Osteoblast (primary cell): ENCODE measurements at regions not wholly inside any gene's neighbourhood (a gene's known extent, or its start where the extent isn't known, plus 50 kb on each side); places are given as distances from the start of the nearest gene placed in this dataset.

ENCODE experiments used
- DNase-seq: peaks from one replicate; pipeline ENCODE4 v3.0.0; 2011; ENCODE audit warnings: low spot score, mixed read lengths; ENCODE audit not compliant: insufficient read length; ENCODE audit errors: missing footprints
- H2AFZ ChIP-seq: 2 replicates; pipeline ENCODE4 v1.6.0; 2011; ENCODE audit warnings: mild to moderate bottlenecking, low read length
- H3K27ac ChIP-seq: 2 replicates; pipeline ENCODE4 v1.5.1; 2011; ENCODE audit warnings: mild to moderate bottlenecking, low read depth, low read length, moderate library complexity
- H3K27me3 ChIP-seq: 2 replicates; pipeline ENCODE4 v1.6.0; 2012; ENCODE audit warnings: mild to moderate bottlenecking, control low read depth, inconsistent platforms, low read length, moderate library complexity; ENCODE audit not compliant: insufficient read depth
- H3K36me3 ChIP-seq: 2 replicates; pipeline ENCODE4 v1.5.1; 2011; ENCODE audit warnings: mild to moderate bottlenecking, low read length, control low read depth, moderate library complexity; ENCODE audit not compliant: insufficient read depth
- H3K4me1 ChIP-seq: 2 replicates; pipeline ENCODE4 v1.5.1; 2011; ENCODE audit warnings: mild to moderate bottlenecking, low read length, control low read depth, moderate library complexity; ENCODE audit not compliant: insufficient read depth
- H3K4me2 ChIP-seq: 2 replicates; pipeline ENCODE4 v1.6.0; 2011; ENCODE audit warnings: mild to moderate bottlenecking, low read length; ENCODE audit not compliant: insufficient read depth
- H3K4me3 ChIP-seq: fragments of 200-600 bp; sonication (generic); 3 replicates; pipeline ENCODE4 v1.5.1; 2012; ENCODE audit warnings: mild to moderate bottlenecking, low read length, inconsistent platforms; ENCODE audit not compliant: insufficient read depth
- H3K79me2 ChIP-seq: 2 replicates; pipeline ENCODE4 v1.6.0; 2012; ENCODE audit warnings: mild to moderate bottlenecking, low read length, control low read depth, inconsistent platforms; ENCODE audit not compliant: insufficient read depth
- H3K9me3 ChIP-seq: 2 replicates; pipeline ENCODE4 v1.5.1; 2011; ENCODE audit warnings: low read depth, low read length, control low read depth
- H4K20me1 ChIP-seq: 2 replicates; pipeline ENCODE4 v1.6.0; 2012; ENCODE audit warnings: mild to moderate bottlenecking, low read length, control low read depth; ENCODE audit not compliant: insufficient read depth
- TF ChIP-seq, protein P1 (sequence below): IDR thresholded peaks from 2 replicates; pipeline ENCODE4 v1.5.1; 2011; ENCODE audit warnings: mild to moderate bottlenecking, low read depth, low read length, moderate library complexity; ENCODE audit errors: extremely low read depth

DNA sequence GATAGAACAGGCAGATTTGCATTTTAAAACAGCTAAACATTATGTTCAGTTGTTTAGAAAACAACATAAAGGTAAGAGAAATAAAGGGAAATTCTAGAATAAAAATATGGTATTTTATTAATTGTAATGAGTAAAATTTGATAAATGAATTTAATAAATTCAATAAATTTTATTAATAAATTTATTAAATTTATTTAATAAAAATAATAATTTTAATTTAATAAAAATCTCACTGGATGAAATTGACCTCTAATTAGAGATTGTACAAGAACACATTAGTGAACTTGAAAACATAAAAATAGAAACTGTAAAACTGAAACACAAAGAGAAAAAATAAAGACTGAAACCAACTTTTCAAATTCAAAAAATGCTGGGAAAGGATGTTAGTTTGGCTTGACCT, 605.7 kb upstream of the LRRC4C start:
- H3K36me3 ChIP-seq = no peaks in the 10 kb centered on the region
- H3K9me3 ChIP-seq = no peaks in the 10 kb centered on the region
- no peak overlapping the region for H3K27ac ChIP-seq
- no peaks in the 10 kb centered on the region for H3K27me3 ChIP-seq
- TF ChIP-seq, protein P1, sequence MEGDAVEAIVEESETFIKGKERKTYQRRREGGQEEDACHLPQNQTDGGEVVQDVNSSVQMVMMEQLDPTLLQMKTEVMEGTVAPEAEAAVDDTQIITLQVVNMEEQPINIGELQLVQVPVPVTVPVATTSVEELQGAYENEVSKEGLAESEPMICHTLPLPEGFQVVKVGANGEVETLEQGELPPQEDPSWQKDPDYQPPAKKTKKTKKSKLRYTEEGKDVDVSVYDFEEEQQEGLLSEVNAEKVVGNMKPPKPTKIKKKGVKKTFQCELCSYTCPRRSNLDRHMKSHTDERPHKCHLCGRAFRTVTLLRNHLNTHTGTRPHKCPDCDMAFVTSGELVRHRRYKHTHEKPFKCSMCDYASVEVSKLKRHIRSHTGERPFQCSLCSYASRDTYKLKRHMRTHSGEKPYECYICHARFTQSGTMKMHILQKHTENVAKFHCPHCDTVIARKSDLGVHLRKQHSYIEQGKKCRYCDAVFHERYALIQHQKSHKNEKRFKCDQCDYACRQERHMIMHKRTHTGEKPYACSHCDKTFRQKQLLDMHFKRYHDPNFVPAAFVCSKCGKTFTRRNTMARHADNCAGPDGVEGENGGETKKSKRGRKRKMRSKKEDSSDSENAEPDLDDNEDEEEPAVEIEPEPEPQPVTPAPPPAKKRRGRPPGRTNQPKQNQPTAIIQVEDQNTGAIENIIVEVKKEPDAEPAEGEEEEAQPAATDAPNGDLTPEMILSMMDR = no peak
- H4K20me1 ChIP-seq = no peaks in the 10 kb centered on the region
- H3K4me3 ChIP-seq = no peak overlapping the region
- DNase-seq = no peak
- H3K4me2 ChIP-seq = no peak overlapping the region
- no peaks in the 10 kb centered on the region for H3K79me2 ChIP-seq
- H3K4me1 ChIP-seq = no peaks in the 10 kb centered on the region
- H2AFZ ChIP-seq = no peak overlapping the region

DNA sequence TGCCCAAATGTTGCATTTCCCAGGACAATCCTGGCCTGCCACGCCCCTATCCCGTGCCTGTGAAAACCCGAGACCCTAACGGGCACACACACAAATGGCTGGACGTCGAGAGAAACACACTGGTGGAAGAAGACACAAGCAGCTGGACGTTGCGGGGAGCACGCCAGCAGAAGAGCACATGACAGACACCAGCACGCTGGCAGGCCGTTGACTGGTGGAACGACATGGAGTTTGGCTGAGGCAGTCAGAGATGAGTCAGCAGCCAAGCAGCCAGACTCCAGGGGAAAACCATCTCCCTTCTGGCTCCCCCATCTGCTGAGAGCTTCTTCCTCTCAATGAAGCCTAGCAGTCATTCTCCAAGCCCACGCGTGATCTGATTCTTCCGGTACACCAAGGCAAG, 606.7 kb upstream of the LRRC4C start:
- no peak overlapping the region for H3K27ac ChIP-seq
- no peaks in the 10 kb centered on the region for H3K36me3 ChIP-seq
- no peak overlapping the region for H3K4me2 ChIP-seq
- no peaks in the 10 kb centered on the region for H4K20me1 ChIP-seq
- H2AFZ ChIP-seq = no peak overlapping the region
- TF ChIP-seq, protein P1 = no peak
- H3K79me2 ChIP-seq = no peaks in the 10 kb centered on the region
- no peaks in the 10 kb centered on the region for H3K4me1 ChIP-seq
- no peak overlapping the region for H3K4me3 ChIP-seq
- no peaks in the 10 kb centered on the region for H3K9me3 ChIP-seq
- no peak for DNase-seq
- H3K27me3 ChIP-seq = no peaks in the 10 kb centered on the region

DNA sequence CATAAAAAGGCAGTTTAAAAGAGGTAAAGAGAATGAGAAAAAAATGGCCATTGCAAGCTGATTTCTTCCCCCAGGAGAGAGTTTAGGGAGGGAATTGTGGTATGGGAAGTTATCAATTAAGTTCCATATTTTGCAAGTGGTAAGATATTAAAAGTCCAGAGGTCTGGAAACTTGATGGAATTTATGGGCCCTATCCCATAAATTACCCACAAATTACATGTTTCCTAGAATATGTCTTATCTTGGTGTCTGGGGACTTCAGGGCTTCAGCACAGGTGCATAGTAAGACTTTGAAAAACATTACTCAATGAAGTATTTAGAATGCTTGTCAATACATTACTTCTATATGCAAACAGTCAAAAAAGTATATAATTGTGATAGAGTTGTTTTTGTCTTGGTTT, 614.9 kb upstream of the LRRC4C start:
- Histone ChIP-seq H3K4me2 (no peak overlapping the region), H3K4me1 (no peaks in the 10 kb centered on the region), H3K27ac (no peak overlapping the region), H4K20me1 (no peaks in the 10 kb centered on the region), H3K27me3 (no peaks in the 10 kb centered on the region), H3K36me3 (no peaks in the 10 kb centered on the region), H3K4me3 (no peak overlapping the region), H2AFZ (no peak overlapping the region), H3K79me2 (no peaks in the 10 kb centered on the region), H3K9me3 (no peaks in the 10 kb centered on the region)
- DNase-seq = no peak
- TF ChIP-seq, protein P1 = no peak

DNA sequence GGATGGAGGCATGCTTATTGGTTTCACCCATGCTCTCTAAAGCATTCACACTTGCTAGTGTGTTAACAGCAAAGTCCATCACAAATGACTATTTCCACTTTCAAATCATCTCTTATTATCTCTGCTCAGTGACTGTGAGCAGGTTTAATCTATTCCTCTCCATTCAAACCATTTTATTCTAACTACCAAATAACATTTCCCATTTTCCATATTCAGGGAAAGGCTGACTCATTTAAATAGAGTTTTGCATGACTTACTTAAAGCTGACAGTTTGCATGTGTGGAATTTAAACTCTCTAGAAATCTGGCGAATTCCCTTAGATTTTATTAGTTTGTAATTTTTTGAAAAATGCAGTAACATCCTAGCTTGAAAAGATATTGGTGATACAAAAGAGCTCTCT, 615.7 kb upstream of the LRRC4C start:
- DNase-seq = no peak
- TF ChIP-seq, protein P1 = no peak

More for the DNA sequence above, 615.7 kb upstream of the LRRC4C start:
- Histone ChIP-seq H3K9me3 (peaks cover 3% of the 10 kb centered on the region), H3K4me1 (no peaks in the 10 kb centered on the region), H3K4me3 (no peak overlapping the region), H3K36me3 (no peaks in the 10 kb centered on the region), H3K4me2 (no peak overlapping the region), H3K27ac (no peak overlapping the region), H3K79me2 (no peaks in the 10 kb centered on the region), H4K20me1 (no peaks in the 10 kb centered on the region), H2AFZ (no peak overlapping the region), H3K27me3 (no peaks in the 10 kb centered on the region)
